Islet of Langerhans (tissue), 1 donor: ENCODE measurements at regions not wholly inside any gene's neighbourhood (a gene's known extent, or its start where the extent isn't known, plus 50 kb on each side); places are given as distances from the start of the nearest gene placed in this dataset.
"Not testable (repeated sequence)": the region's sequence is repeated elsewhere in the genome, so short reads cannot be mapped to it uniquely, and the experiment has no call there.

Experiments
- FAIRE-seq: peaks from one replicate; lab custom pipeline; 2011; peaks lifted over from hg19 to GRCh38; lab: Jason Lieb, UNC

GRCh38 chr6:140747114-140747513 is 1372.7 kb upstream of the CITED2 start:
- no peak for FAIRE-seq

GRCh38 chr6:140744659-140745320 is 1370.3 kb upstream of the CITED2 start:
- no peak for FAIRE-seq

GRCh38 chr6:140736231-140736630 is 1361.8 kb upstream of the CITED2 start:
- no peak for FAIRE-seq

DNA sequence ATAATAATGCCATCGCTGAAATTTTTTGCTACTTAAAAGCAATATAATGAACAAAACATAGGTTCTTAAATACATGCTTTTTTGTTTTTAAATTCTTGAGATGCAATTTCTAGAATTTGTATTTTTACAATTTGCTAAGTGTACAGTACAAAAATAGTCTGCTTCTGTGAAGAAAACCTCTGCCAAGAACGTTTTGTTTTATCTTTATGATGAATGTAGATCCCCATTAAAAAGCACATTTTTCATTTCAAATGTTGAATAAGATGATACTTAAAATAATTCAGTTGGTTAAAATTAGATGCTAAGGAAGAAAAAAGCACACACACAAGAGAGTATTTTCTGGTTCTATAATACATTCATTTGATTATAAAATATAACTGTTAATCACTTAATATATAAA is 1358.5 kb upstream of the CITED2 start:
- FAIRE-seq: peak; percentile 68

DNA sequence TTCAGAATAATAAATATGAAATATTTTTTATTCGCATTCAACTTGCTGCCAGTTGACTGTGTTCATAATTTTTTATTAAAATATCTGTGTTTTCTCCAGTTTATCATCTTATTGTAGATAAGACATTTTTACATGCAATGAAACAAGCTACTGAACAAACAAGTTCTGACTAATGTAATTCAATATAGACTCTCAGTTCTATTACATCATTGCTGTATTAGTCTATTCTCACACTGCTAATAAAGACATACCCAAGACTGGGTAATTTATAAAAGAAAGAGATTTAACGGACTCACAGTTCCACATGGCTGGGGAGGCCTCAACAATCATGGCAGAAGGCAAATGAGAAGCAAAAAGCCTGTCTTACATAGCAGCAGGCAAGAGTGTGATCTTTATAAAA is 1357.7 kb upstream of the CITED2 start:
- no peak for FAIRE-seq

- FAIRE-seq: no peak
These were observed 1357.3 kb upstream of the CITED2 start for GRCh38 chr6:140731741-140732140.

DNA sequence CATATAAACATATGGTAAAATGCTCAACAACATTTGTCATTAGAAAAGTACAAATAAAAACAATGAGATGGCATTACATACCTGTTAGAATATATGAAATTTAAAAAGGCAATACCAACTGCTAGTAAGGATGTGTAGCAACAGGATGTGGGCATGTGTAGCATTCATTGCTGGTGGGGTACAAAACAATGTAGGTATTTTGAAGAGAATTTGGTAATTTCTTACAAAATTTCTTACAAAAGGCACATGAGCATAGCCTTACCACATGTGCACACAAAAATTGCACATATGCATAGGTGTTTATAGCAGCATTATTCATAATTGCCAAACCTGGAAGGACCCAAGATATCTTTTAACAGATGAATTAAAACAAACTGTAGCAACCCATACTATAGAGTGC is 1355.1 kb upstream of the CITED2 start:
- no peak for FAIRE-seq

GRCh38 chr6:140718021-140718420 is 1343.6 kb upstream of the CITED2 start:
- no peak for FAIRE-seq

GRCh38 chr6:140713495-140713894 is 1339.0 kb upstream of the CITED2 start:
- no peak for FAIRE-seq

DNA sequence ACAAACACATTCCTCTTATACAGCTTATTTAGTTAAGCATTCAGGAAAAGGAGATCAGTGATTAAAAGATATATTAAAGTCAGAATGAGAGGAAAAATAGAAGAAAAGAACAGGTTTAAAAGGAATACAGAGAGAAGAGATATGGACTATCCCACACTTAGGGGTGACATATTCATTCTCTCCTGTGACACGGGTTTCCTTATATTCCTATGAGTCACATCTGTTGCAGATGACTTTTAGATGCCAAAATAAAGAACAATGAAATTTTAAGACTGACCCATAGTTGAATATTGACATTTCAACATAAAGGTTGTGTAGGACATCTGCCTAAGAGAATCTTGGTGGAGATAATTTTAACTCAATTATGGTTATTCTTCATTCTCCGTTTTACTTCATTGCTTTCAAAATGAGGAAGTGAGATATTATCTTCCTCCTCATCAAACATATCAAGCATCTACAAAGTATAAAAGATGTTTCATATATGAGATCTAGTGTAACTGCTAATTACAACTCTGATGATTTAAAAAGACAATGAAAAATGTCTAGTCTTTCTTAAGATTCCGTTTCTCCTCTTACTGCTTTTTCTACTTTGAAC is 1336.7 kb upstream of the CITED2 start:
- peak; percentile 51 for FAIRE-seq

GRCh38 chr6:140708441-140708840 is 1334.0 kb upstream of the CITED2 start:
- no peak for FAIRE-seq

GRCh38 chr6:140704008-140704407 is 1329.6 kb upstream of the CITED2 start:
- FAIRE-seq: not testable (repeated sequence)

GRCh38 chr6:140697585-140697984 is 1323.1 kb upstream of the CITED2 start:
- no peak for FAIRE-seq

- no peak for FAIRE-seq
These were observed 1310.5 kb upstream of the CITED2 start for GRCh38 chr6:140684776-140685550.

- no peak for FAIRE-seq
These were observed 1303.5 kb upstream of the CITED2 start for GRCh38 chr6:140677781-140678528.

- FAIRE-seq: no peak
These were observed 1297.5 kb upstream of the CITED2 start for GRCh38 chr6:140671926-140672325.

DNA sequence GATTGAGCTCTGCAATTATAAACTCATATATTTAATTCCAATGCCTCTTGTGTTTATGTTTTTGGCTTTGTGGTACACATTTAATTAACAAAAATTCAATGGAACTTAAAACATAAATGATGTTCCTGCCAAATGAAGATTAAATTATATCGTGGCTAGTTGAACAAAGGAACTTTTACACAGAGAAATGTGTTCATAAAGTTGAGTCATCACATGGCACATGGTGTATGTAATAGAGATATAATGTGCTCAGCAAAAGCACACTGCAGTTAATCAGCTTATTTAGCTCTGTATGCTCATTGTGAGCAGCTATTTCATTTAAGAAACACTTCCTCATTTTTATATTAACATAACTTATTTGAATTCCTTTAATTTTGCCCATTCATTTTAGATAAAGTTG is 1295.6 kb upstream of the CITED2 start:
- no peak for FAIRE-seq

- no peak for FAIRE-seq
These were observed 1294.9 kb upstream of the CITED2 start for GRCh38 chr6:140669321-140669720.

GRCh38 chr6:140663772-140664171 is 1289.3 kb upstream of the CITED2 start:
- no peak for FAIRE-seq

DNA sequence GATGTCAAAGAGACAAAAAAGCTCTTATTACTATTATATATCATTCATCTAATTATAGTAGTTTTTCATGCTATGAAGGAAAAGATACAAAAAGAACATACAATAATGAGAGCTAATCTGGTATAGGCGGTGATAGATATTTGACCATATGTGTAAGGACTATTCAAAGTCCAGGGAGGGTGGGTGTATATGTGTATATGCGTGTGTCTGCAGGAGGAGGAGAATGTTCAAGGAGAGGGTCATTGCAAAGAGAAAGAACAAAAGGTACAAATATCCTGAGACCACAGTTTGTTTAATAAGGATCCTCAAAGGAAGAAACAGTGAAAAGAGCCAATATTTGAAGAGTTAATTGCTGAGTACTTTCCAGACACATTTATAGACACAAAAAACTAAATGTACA is 1288.6 kb upstream of the CITED2 start:
- no peak for FAIRE-seq

GRCh38 chr6:140661691-140662090 is 1287.2 kb upstream of the CITED2 start:
- no peak for FAIRE-seq

GRCh38 chr6:140660295-140660694 is 1285.8 kb upstream of the CITED2 start:
- FAIRE-seq: no peak

DNA sequence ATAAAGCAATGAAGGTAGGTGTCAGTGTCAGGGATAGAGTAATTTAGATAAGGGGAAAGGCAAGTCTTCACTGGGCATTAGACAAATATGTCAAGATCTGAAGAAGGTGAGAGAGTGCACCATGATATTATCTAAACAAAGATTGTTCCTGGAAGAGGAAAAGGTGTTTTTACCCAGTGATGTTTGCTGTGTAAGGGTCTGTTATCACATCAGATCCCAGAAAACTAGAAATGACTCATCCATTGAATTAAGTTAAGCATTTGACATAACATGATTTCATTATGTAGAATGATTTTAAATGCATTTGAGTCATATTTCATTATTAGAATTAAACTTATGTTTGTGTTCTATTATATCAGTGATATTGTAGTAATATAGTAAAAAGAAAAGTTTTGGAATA is 1279.5 kb upstream of the CITED2 start:
- FAIRE-seq: peak; percentile 55
